ENCODE measurements at regions not wholly inside any gene's neighbourhood (a gene's known extent, or its start where the extent isn't known, plus 50 kb on each side); places are given as distances from the start of the nearest gene placed in this dataset.

- no peak for DNase-seq
These were observed 458.5 kb downstream of the MAT2B start for GRCh38 chr5:163963881-163964280.

- DNase-seq, result no peak
These were observed 459.3 kb downstream of the MAT2B start for GRCh38 chr5:163964671-163965070.

GRCh38 chr5:163967268-163967667 is 461.8 kb downstream of the MAT2B start:
- DNase-seq, result no peak

GRCh38 chr5:163968651-163969050 is 463.2 kb downstream of the MAT2B start:
- no peak for DNase-seq

GRCh38 chr5:163976696-163977095 is 471.3 kb downstream of the MAT2B start:
- no peak for DNase-seq

- no peak for DNase-seq
These were observed 473.5 kb downstream of the MAT2B start for GRCh38 chr5:163978897-163979296.

GRCh38 chr5:163988566-163988965 is 483.1 kb downstream of the MAT2B start:
- DNase-seq, result no peak

GRCh38 chr5:163993126-163993525 is 487.7 kb downstream of the MAT2B start:
- DNase-seq, result no peak

- DNase-seq, result no peak
These were observed 489.8 kb downstream of the MAT2B start for GRCh38 chr5:163995206-163995605.

GRCh38 chr5:163997965-163998364 is 492.5 kb downstream of the MAT2B start:
- DNase-seq, result no peak

- no peak for DNase-seq
These were observed 494.8 kb downstream of the MAT2B start for GRCh38 chr5:164000241-164000640.

GRCh38 chr5:164000819-164001218 is 495.4 kb downstream of the MAT2B start:
- DNase-seq, result no peak

- DNase-seq, result no peak
These were observed 496.8 kb downstream of the MAT2B start for GRCh38 chr5:164002214-164002613.

- no peak for DNase-seq
These were observed 497.2 kb downstream of the MAT2B start for GRCh38 chr5:164002628-164003027.

GRCh38 chr5:164005071-164005470 is 499.7 kb downstream of the MAT2B start:
- DNase-seq, result no peak

- no peak for DNase-seq
These were observed 501.6 kb downstream of the MAT2B start for GRCh38 chr5:164007064-164007463.

- no peak for DNase-seq
These were observed 504.2 kb downstream of the MAT2B start for GRCh38 chr5:164009621-164010020.

GRCh38 chr5:164010900-164011299 is 505.5 kb downstream of the MAT2B start:
- no peak for DNase-seq

- no peak for DNase-seq
These were observed 507.0 kb downstream of the MAT2B start for GRCh38 chr5:164012371-164012770.

- peak; percentile 46 for DNase-seq
These were observed 507.8 kb downstream of the MAT2B start for GRCh38 chr5:164013077-164013670.

GRCh38 chr5:164020116-164020515 is 514.7 kb downstream of the MAT2B start:
- DNase-seq, result no peak

GRCh38 chr5:164027738-164028137 is 522.3 kb downstream of the MAT2B start:
- no peak for DNase-seq

GRCh38 chr5:164038128-164038783 is 532.8 kb downstream of the MAT2B start:
- peak; percentile 9 for DNase-seq

GRCh38 chr5:164041105-164041504 is 535.7 kb downstream of the MAT2B start:
- DNase-seq, result no peak

GRCh38 chr5:164048359-164048926 is 543.0 kb downstream of the MAT2B start:
- DNase-seq, result no peak
